Stimulated activated CD4-positive, alpha-beta T cell treated with anti-CD3 and anti-CD28 coated beads, Interleukin-2, amount 100 ng/mL, for 48 hours (primary cell): ENCODE measurements at regions not wholly inside any gene's neighbourhood (a gene's known extent, or its start where the extent isn't known, plus 50 kb on each side); places are given as distances from the start of the nearest gene placed in this dataset.
"Not testable (repeated sequence)": the region's sequence is repeated elsewhere in the genome, so short reads cannot be mapped to it uniquely, and the experiment has no call there.

Source experiments
- DNase-seq, 2 donors: peaks; one replicate each; pipeline ENCODE4 v3.0.0-alpha.2; 2020

DNA sequence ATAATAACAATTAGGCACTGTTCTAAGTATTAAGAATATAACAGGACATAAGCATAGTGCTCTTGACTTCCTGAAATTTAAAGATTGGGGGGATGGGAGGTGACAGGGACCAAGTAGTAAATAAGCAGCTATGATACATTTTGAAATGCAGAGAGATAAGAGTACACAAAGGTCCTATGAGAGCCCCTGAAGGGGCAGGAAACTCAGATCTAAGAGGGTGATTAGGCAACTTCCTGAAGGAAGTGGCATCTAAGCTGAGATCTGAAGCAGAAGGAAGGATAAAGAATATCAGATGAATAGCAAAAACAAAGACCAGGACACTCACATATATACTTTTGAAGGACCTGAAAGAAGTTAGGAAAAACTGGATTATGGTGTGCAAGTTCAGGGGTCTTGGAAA is 415.2 kb upstream of the FRG2C start:
- DNase-seq: no peak

GRCh38 chr3:75254685-75255084 is 409.4 kb upstream of the FRG2C start:
- DNase-seq: no peak

DNA sequence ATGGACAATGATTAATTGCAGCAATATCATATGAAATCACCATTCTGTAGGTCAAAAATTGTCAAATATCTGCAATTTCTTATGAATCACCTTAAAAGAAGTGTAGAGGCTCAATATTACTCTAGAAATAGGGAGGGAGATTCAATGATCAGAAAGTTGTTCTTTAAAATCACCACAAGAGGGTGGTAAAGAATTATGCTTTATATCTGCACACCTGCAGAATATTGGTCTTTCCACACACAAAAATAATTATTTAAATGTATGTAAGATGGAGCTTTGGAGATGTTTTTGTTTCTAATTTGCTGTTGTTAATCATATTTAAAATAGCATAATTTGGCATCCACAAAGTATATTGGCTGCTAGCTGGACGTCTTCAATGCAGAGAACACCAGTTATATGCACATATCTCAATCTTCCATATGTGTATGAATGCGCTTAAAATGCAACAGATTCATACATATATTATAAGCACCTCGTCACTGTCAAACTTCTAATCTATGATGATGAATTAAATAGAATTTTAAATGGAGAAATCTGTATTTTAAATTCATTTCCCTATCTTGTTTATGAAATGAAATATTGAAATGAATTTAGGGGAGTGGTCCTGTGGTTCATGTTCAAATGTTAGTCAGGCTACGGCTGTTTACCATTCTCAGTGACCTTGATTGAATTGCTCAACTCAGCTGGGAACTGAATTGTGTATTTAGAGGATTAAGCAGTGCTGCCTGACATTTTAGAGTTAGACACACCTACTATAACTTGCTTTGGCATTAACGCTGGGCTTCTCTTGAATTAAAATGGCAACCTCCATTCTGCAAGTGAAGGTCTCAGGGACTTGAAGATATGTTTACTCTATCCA is 405.1 kb upstream of the FRG2C start:
- not testable (repeated sequence) for DNase-seq

DNA sequence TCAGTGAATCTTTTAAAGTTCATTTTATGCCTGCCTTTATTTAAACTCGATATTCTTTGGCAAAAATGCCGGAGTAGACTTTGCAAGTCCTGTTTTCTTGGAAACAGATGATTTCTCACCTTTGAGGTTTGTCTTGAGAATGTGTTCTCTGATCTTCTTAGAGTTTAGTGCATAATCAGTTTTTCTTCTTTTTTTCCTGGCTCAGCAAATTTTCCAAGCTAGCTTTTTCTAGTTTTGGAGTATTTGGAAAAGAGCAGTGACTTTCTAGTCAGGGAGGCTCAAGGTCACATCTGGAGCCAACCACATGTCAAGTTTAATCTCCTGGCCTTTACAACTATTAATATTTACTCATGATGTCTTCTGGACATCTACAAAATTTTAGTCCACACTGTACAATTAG is 403.2 kb upstream of the FRG2C start:
- not testable (repeated sequence) for DNase-seq

- DNase-seq: no peak
Observed at GRCh38 chr3:75262661-75263060, 401.5 kb upstream of the FRG2C start.

- DNase-seq: no peak
Observed at GRCh38 chr3:75265897-75266296, 398.2 kb upstream of the FRG2C start.

DNA sequence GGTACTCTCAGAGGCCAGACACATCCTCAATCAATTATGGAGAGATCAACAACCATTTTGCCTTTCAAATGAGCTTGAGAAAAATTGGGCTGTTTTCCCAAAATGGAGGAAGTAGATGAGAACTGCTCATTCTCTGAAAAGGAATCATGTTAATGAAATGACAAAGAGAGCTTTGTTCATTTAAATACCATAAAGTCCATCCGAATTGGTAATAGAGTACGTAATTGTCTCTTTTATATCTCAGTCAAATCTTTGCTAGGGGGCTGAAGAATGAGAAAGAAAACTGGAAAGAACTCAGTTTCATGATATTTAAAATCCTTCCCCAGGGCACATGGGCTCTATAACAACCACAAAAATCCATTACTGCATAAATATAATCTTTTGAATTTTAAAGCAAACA is 395.6 kb upstream of the FRG2C start:
- DNase-seq: not testable (repeated sequence)

GRCh38 chr3:75272237-75272636 is 391.9 kb upstream of the FRG2C start:
- DNase-seq: not testable (repeated sequence)

DNA sequence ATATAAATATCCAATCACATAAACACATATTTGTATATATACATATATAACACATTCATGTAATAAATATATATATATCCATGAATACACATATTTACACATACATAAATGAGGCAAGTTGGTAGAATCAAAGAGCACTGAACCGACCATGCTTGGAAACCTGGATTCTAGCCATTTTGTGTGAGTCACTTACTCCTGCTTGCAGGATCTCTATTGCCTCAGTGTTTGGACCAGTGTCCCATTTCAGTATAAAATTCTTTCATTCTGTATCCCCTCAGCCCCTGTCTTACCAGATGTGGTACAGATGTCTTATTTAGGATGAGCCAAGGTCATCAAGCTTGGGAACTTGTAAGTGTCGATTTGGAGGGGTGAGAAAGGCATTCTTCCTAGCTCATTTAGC is 391.4 kb upstream of the FRG2C start:
- no peak for DNase-seq

- DNase-seq: not testable (repeated sequence)
Observed at GRCh38 chr3:75285531-75286148, 378.5 kb upstream of the FRG2C start.

GRCh38 chr3:75288972-75289574 is 375.1 kb upstream of the FRG2C start:
- not testable (repeated sequence) for DNase-seq

- no peak for DNase-seq
Observed at GRCh38 chr3:75294124-75294523, 370.0 kb upstream of the FRG2C start.

GRCh38 chr3:75295013-75295412 is 369.1 kb upstream of the FRG2C start:
- DNase-seq: no peak

- no peak for DNase-seq
Observed at GRCh38 chr3:75296858-75297257, 367.3 kb upstream of the FRG2C start.

- no peak for DNase-seq
Observed at GRCh38 chr3:75300606-75301005, 363.5 kb upstream of the FRG2C start.

GRCh38 chr3:75301050-75301449 is 363.1 kb upstream of the FRG2C start:
- not testable (repeated sequence) for DNase-seq

DNA sequence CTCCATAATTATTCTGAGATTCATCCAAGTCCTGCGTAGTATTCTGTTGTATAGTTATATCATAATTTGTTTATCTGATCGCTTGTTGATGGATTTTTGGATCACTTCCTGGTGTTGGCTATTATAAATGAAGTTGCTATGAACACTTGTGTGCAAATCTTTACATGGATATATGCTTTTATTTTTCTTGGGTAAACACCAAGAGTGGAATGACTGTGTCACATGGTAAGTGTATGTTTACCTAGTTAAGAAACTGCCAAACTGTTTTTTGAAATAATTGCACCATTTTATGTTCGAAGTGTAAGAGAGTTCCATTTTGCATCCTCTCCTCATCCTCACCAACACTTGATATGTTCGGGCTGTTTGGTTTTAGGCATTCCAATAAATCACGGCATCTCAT is 360.4 kb upstream of the FRG2C start:
- DNase-seq: no peak

GRCh38 chr3:75305901-75306300 is 358.2 kb upstream of the FRG2C start:
- no peak for DNase-seq

- not testable (repeated sequence) for DNase-seq
Observed at GRCh38 chr3:75311306-75311705, 352.8 kb upstream of the FRG2C start.

- DNase-seq: not testable (repeated sequence)
Observed at GRCh38 chr3:75312469-75312868, 351.7 kb upstream of the FRG2C start.

DNA sequence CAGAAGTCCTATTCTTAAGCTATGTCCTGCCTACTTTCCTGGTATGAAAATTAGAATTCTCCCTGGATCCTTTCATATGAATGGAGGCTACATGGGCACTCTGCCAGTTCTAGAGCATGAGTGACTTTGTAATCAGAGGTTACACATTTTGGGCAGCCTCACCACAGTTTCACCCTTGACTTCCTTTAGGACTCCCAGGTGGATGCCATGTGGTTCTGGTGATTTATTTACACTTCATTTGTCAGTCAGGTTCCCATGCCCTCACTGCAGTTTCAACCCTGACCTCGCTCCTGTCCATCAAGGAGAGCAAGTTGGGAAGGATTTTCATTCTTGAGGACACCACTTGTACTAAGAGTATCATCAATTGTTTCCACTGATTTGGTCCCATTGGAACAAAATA is 344.4 kb upstream of the FRG2C start:
- not testable (repeated sequence) for DNase-seq

DNA sequence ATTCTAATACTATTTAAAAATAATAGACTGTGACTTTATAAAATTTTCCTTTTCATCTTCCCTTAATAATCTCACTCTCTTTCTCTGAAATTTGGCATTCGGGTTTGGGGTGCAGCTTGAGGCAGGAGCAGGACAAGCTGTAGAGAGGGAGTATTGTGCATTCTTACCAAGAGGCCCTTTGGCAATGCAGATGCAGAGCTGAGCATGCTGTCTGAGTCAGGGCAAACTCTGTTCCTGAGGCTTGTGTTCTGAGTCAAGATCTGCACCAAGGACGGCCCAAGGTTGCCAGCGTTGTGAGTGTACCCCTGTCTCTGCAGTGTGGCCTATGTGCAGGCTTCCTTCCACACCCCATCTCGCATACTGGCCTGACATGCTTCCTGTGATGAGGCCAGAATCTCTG is 343.8 kb upstream of the FRG2C start:
- DNase-seq: no peak

GRCh38 chr3:75321060-75321459 is 343.1 kb upstream of the FRG2C start:
- no peak for DNase-seq

GRCh38 chr3:75323936-75324335 is 340.2 kb upstream of the FRG2C start:
- DNase-seq: not testable (repeated sequence)
